Activated effector memory CD4-positive, alpha-beta T cell treated with anti-CD3 and anti-CD28 coated beads, Interleukin-2, amount 50 U/mL, for 16 hours (primary cell): ENCODE measurements at regions not wholly inside any gene's neighbourhood (a gene's known extent, or its start where the extent isn't known, plus 50 kb on each side); places are given as distances from the start of the nearest gene placed in this dataset.
"Not testable (repeated sequence)": the region's sequence is repeated elsewhere in the genome, so short reads cannot be mapped to it uniquely, and the experiment has no call there.

Experiments
- DNase-seq: peaks from one replicate; pipeline ENCODE4 v3.0.0-alpha.2; 2020

DNA sequence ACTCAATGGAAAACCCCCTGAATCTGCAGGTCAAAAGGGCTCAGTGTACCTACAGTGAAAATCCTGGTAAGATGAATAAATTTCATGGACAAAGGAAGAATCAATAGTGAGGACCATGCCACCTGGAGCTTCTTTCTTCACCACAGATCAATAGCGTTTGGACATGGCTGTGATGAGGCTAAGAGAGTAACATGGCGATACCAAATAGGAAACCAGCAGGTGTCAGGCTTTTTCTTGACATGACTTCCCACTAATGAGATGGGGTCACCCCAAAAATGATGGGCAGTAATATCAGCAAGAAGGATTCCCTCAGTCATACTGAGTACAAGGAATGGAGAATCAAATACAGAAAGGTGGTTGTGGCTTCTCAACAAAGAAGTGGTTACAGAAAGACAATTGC lies 208.5 kb upstream of the PLPPR1 start:
- DNase-seq, result no peak

DNA sequence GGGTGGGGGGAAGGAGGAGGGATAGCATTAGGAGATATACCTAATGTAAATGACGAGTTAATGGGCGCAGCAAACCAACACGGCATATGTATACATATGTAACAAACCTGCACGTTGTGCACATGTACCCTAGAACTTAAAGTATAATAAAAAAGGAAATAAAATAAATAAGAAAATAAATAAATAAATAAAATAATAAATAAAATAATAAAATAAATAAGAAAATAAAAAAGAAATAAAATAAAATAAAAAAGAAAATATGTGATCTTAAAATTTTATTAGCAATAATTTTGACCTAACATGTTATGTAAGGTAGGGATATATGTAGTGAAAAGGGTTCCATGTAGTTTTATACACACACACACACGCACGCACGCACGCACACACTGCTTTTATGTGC lies 195.5 kb upstream of the PLPPR1 start:
- not testable (repeated sequence) for DNase-seq

DNA sequence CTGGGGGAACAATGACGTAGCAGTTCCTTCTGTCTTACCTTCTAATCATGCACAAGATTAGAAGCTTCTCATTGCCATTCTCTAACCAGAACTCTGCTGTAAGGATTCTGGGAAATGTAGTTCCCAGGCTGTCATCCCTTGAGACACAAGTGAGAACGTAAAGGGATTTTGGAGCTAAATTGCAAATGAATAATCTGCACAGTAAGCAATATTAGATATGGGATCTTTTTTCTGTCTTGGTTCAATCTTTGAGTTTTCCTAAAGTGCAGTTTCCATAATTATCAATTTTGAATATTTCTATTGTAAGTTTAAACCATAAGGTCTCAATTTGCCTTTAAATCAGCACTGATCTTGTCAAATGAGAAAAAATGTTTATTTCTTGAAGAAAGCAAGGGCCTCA lies 189.7 kb upstream of the PLPPR1 start:
- no peak for DNase-seq

DNA sequence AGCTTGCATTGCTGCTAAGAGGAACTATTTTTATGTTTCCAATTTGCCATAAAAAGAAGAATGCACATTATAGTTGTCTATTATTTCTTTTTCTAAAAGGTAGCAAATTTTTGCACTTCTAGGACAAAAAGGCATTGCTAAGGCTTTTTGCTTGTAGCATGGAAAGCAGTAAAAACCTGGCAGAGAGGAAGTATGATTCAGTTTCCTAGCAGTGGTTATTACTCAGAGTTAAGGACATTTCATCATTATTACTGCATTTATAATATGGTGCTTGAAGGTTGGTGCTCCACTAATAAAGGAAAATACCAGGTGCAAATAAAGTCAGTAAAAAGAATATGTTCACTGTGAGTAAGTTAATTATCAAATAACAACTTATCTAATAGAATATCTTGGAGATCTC lies 179.8 kb upstream of the PLPPR1 start:
- DNase-seq, result no peak

DNA sequence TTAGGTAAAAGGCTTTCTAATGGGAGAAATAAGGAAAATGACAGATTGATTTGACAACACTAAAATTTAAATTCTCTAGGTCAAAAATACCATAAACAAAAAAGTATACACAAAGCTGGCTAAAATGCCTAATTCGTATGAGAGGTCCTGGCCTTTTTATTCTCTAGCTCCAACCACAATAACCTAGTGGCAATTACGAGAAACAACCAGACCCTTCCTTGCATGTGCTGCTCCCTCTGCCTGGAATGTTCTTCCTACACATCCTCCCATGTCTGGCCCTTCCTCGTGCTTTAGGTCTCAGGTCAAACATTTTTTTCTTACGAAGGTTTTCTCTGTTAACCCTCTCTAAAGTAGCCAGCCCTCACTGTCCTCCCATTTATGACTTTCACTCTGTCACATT lies 176.4 kb upstream of the PLPPR1 start:
- no peak for DNase-seq

DNA sequence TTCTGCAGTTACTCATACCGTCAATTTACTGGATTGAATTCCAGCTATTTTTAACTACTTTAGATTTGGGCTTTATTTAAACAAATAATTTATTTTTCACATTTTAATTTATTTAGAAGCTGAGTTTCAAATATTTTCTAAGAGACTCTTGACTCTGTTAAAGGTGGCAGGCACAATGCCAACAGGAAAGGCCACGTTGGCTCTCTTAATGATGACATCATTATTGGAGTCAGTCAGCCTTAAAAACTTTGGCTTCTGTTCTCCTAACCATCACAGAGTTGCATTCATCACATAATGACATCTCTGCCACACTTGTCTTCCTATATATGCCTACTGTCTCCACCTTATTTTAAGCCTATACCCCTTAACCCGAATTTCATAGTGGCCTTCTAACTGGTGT lies 172.3 kb upstream of the PLPPR1 start:
- no peak for DNase-seq

DNA sequence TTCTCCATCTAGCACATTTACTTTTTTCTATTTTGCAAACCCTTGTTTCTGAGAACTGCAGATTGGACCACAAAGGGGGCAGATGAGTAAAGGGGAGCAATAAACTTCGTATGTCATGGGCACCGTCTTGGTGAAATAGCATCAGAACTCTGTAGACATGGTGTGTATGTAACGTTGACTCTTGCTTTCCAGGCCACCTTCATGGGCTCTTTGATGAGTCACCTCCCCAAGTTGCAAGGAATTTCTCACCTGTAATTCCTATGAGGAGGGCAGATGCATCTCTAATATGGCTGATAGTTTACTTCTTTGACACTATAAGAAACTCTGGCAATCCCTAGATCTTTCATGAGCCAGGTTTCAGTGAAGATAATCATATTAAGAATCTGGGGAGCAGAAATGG lies 163.4 kb upstream of the PLPPR1 start:
- DNase-seq, result no peak

DNA sequence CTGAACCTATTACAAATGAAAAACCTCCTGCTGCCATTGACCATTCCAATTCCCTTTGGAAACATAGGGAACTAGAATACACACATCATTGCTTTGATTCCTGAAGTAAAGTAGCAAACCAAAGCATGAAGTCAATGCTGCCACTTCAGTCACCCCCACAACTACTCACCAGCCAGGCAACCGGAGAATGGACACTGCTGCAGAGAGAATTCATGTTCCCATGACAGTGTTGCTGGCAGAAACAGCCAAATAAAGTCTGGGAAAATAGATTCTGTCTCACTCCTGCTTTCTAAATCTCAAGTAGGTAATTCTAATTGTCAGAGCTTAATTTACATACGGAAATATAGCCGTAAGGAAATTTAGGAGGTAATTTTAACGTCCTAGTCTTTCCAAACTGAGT lies 162.9 kb upstream of the PLPPR1 start:
- DNase-seq, result no peak

DNA sequence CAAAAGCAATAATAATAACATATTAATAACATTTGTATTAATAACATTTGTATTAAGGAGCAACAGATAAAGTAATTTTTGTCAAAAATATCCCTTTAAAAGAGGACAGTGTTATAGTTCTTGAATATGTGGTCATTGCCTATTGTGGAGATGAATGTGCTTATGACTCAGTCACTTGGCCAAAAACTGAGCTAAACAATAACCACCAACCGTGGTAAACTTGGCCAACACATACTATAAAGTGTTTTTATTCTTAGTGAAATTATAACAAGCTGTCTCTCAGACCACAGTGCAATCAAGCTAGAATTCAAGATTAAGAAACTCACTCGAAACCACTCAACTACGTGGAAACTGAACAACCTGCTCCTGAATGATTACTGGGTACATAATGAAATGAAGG lies 159.2 kb upstream of the PLPPR1 start:
- no peak for DNase-seq

DNA sequence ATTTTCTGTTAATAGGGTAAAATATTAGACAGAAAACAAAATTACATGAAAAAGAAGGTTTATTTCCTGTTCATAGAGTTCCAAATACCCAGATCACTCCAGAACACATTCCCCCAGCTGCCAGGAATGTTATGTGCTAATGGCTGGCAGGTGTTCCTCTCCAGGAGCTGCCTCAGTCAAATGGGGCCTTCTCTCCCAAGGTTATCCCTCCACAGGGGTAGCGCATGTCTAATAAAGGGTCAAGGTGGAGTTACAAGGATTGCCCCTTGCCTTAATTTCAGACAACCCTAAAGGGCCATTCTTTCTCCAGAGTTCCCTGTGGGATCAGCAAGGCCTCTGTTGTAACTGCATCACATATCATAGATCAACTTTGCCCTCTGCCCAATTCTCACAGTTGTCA lies 148.6 kb upstream of the PLPPR1 start:
- no peak for DNase-seq

DNA sequence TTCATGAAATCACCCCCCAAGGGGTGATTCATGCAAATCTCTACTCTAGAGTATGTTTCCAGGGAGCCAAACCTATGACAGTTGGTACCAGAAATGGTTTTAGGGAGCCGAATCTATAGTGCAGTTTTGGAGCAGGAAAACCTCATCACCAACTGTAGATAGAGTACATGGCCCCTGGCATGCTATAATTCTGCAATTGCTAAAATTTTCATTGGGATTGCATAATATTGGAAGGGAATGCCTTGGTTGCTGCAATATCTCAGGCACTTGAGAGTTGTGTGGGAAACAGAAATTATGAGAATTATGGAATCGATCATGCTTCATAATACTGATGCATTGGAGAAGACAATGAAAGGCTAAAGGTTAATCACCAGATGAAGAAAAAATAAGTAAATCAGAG lies 148.2 kb upstream of the PLPPR1 start:
- DNase-seq, result no peak

DNA sequence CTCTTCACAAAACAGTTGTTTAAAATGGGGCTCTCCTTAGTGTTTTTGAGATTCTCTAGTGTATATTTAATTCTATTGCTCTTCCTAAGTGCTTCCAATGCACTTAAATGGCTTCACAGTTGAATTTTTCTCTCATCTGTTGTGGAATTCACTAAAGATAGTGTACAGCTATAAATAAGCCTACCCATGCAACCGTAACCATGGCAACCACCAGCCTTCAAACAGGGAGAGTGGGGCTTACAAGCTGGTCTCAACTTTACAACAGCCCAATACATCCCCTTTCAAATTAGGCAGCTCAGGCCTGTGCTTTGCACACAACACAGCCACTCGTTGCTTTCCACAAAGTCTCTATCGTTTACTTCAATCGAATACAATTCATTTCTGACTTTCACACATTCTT lies 144.0 kb upstream of the PLPPR1 start:
- no peak for DNase-seq

DNA sequence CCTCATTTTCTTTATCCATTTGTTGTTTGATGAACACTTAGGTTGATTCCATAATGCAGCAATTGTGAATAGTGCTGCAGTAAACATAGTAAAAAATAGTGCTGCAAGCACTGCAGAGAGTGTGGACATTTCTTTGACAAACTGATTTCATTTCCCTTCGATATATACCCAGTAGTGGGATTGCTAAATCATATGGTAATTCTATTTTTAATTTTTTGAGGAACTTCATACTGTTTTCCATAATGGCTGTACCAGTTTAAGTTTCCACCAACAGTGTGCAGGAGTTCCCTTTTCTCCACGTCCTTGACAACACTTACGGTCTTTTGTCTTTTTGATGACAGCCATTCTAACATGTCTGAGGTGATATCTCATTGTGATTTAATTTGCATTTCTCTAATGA lies 138.2 kb upstream of the PLPPR1 start:
- no peak for DNase-seq

DNA sequence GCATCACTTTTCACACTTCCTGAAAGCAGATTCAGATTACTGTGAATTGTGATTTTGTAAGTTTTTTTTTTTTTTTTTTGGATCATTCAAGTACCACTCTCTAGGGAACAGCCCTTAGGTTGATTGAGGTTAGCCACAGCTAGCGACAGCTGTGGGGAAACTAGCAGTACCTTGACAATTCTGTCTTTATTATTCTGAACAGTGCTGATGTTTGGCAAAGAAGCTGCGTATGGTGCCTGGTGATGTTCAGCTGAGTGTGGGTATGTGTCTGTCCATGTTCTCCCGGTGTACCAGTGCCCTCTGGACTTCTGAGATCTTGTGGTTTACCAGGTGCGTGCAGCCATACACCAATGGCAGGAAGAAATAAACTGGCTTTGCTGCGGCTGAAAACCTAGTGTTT lies 117.3 kb upstream of the PLPPR1 start:
- no peak for DNase-seq

DNA sequence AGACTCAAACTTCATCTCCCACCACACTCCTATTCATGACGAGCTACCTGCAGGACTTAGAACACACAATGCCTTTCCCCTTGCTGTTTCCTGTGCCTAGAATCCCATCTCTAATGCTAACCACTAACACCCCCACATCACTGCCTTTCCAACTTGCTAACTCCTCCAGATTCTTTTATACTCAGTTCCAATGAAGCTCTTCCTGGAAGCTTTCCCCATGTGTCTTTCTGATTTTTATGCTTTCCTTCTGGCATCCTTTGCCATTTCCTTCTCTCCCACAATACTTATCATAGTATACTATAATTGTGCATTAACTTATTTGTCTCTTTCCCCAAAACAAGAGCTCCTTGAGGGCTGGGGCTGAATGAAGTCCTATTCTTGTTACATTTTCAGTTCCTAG lies 115.3 kb upstream of the PLPPR1 start:
- no peak for DNase-seq

DNA sequence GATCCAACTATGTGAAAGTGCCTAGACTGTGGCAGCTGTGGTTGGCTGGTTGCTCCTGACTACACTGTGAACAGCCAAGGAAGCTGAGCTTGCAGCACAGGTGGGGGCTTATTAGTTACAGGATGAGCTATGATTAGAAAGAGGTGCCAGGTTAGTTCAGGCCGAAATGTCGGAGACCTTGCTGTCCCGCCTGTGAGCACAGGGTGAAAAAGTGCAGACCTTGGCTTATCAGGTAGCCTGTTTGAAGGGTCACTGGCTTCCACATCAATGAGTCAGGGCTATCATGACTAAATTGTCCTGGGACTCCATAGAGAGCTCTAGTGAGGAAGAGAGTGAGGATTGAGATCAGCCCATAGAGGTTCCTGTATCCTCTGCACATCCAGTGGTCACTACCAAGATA lies 114.3 kb upstream of the PLPPR1 start:
- DNase-seq, result no peak

DNA sequence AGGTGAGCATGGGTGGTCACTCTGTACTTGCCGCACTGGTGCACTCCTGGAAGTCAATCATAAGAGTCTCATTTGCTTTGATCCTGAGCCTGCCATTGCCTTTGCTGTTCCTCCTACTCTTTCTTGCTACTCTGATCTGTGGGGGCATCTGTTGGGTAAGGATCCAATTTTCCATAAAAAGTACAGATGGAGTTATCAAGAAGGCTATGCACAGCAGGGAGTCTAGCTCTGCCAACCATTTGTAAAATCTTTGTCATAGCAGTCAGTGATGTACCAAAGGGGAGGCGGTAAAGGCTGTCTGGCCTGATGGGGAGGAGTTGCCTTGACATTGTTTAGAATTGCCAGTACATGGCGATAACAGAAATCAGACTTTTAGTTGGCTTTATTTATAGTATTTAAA lies 109.0 kb upstream of the PLPPR1 start:
- no peak for DNase-seq

DNA sequence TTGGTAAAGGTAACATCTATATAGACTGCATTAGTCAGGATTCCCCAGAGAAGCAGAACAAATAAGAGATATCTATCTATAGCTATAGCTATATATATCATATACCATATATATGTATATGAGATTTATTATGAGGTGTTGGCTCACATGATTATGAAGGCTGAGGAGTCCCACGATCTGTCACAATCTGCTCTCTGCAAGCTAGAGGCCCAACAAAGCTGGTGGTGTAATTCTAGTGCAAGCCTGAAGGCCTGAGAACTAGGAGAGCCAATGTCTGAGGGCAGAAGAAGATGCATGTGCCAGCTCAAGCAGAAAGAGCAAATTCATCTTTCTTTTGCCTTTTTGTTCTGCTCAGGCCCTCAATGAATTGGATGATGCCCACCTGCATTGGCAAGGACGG lies 102.2 kb upstream of the PLPPR1 start:
- no peak for DNase-seq

DNA sequence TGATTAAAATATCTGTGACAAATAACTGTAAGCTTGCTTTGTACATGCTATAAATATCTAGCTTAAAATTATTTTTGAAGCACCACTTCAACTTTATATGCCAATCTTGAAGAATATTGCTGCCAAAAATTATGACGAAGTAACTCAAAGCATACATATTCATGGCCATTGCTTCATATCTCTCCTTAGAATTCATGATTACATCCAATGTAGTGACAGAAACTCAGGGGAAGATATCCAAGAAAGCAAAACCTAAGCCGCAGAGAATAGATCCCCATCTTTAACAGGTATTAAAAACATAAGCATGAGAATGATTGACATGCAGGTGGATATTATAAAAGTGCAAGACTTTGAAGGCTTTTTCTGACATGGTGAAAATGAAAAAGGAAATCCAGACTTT lies 100.8 kb upstream of the PLPPR1 start:
- DNase-seq, result no peak

DNA sequence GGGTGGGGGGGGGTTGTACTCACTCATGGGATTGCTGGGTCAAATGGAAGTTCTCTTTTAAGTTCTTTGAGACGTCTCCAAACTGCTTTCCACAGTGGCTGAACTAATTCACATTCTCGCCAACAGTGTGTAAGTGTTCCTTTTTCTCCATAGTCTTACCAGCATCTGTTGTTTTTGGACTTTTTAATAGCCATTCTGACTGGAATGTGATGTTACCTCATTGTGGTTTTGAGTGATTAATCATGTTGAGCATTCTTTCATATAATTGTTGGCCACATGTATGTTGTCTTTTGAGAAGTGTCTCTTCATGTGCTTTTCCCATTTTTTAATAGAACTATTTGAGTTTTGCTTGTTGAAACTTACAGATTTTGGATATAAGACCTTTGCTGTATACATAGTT lies 94.9 kb upstream of the PLPPR1 start:
- DNase-seq, result no peak

DNA sequence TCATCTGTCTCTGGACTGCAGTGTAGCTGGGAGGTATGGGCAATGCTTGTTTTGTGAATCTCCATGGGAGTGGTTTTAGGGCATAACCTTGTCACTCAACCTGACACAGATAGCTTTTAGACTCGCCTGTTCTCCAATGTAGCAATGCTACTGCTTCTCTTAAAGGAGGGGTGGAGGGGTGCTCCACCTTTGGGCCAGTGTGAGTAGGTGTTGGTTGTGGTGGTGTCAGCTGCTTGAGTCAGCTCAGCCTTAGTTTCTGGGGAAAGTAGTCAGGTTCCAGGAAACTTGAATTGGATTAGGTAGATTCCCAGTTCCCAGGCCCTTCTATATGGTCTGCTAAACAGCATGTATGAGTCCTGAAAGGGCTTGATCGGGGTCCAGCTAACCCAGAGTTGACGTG lies 91.1 kb upstream of the PLPPR1 start:
- DNase-seq, result no peak

DNA sequence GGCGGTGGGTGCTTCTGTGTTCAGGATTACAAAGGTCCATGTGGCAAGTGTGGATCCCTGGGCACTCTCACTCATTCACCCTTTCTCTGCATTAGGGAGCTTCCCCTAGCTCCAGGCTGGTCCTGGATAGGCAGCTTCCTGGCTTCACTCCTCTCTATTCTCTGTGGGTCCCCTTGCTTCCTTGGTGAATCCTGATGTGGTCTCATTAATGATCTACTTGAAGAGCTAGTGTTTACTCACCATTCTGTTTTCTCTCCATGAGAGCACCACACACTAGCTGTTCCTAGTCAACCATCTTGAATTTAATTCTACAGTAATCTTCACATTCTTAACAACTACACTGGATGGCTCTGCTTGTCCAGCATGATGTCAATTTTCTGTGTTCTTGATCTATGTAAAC lies 90.0 kb upstream of the PLPPR1 start:
- DNase-seq, result no peak

DNA sequence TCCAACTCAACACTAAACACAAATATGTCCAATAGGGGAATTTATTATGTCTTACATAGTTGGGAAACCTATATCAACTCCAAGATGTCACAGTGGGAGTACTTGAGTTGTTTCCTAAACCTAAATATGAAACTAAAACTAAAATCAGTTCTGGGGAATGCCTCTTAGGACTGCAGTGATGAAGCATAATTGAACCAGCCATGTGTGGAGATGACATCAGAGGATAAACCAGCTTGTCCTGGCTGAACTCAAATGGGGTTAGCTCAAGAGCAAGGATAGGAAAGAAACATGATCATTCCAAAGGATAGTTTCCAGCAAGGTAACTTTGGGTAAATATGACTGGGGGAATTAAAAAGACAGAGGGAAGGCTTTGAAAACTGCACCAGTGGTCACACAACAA lies 88.9 kb upstream of the PLPPR1 start:
- no peak for DNase-seq

DNA sequence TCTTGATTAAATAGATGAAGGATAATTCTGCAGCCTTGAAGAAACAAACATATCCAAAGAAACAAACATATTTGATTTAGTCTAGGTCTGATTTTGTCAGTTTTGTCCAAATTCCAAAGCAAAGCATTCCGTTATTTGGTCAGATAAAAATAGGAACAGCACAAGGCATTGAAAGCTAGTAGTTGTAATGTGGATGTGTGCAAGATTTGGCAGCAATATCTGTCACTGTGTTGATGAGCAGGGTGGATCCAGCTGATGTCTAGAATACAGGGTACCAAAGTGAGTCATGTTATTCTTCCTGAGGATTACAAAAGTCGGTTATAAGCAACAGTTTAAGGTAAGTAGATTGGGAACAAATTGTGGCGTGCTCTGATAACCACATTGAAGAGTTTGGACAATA lies 69.3 kb upstream of the PLPPR1 start:
- no peak for DNase-seq
